ENCODE measurements at regions not wholly inside any gene's neighbourhood (a gene's known extent, or its start where the extent isn't known, plus 50 kb on each side); places are given as distances from the start of the nearest gene placed in this dataset.

GRCh38 chr16:79902351-79902750, 301.8 kb upstream of the MAF start:
- no peak for TF ChIP-seq POLR2A (IDR thresholded peaks at IDR 0.05)
- no peak for TF ChIP-seq CTCF (IDR thresholded peaks at IDR 0.05)
